ENCODE measurements at regions not wholly inside any gene's neighbourhood (a gene's known extent, or its start where the extent isn't known, plus 50 kb on each side); places are given as distances from the start of the nearest gene placed in this dataset.

GRCh38 chr16:60274431-60275019 lies 1540.4 kb upstream of the GOT2 start:
- TF ChIP-seq NFIC (IDR thresholded peaks at IDR 0.05) (no peak), MAX (IDR thresholded peaks at IDR 0.05) (no peak), EGR1 (IDR thresholded peaks at IDR 0.05) (no peak), CEBPB (IDR thresholded peaks at IDR 0.05) (no peak), ZBTB7A (IDR thresholded peaks at IDR 0.05; ENCODE audit: low read depth) (no peak), TAF1 (IDR thresholded peaks at IDR 0.05; ENCODE audit: low read depth) (no peak), YY1 (IDR thresholded peaks at IDR 0.05; ENCODE audit: low read depth) (no peak), EP300 (IDR thresholded peaks at IDR 0.05; ENCODE audit: borderline replicate concordance) (no peak), FOXM1 (IDR thresholded peaks at IDR 0.05; ENCODE audit: borderline replicate concordance, low read depth) (no peak), USF1 (IDR thresholded peaks at IDR 0.05) (no peak), RAD21 (IDR thresholded peaks at IDR 0.05; ENCODE audit: low read depth) (no peak), TEAD4 (IDR thresholded peaks at IDR 0.05) (no peak), REST (IDR thresholded peaks at IDR 0.05; ENCODE audit: low read depth) (no peak), TCF12 (IDR thresholded peaks at IDR 0.05; ENCODE audit: low read depth) (no peak), CREB1 (IDR thresholded peaks at IDR 0.05; ENCODE audit: low read depth) (no peak)

- no peak for TF ChIP-seq TAF1 (IDR thresholded peaks at IDR 0.05; ENCODE audit: low read depth)
- no peak for TF ChIP-seq FOXM1 (IDR thresholded peaks at IDR 0.05; ENCODE audit: borderline replicate concordance, low read depth)
- no peak for TF ChIP-seq YY1 (IDR thresholded peaks at IDR 0.05; ENCODE audit: low read depth)
- no peak for TF ChIP-seq ZBTB7A (IDR thresholded peaks at IDR 0.05; ENCODE audit: low read depth)
- TF ChIP-seq RAD21 (IDR thresholded peaks at IDR 0.05; ENCODE audit: low read depth) = no peak
- TF ChIP-seq EGR1 (IDR thresholded peaks at IDR 0.05) = no peak
- no peak for TF ChIP-seq TCF12 (IDR thresholded peaks at IDR 0.05; ENCODE audit: low read depth)
- TF ChIP-seq TEAD4 (IDR thresholded peaks at IDR 0.05) = no peak
- no peak for TF ChIP-seq EP300 (IDR thresholded peaks at IDR 0.05; ENCODE audit: borderline replicate concordance)
- TF ChIP-seq NFIC (IDR thresholded peaks at IDR 0.05) = no peak
- no peak for TF ChIP-seq CREB1 (IDR thresholded peaks at IDR 0.05; ENCODE audit: low read depth)
- no peak for TF ChIP-seq CEBPB (IDR thresholded peaks at IDR 0.05)
Observed at GRCh38 chr16:60271781-60272180, 1537.7 kb upstream of the GOT2 start.

GRCh38 chr16:60271025-60271771 lies 1537.1 kb upstream of the GOT2 start:
- TF ChIP-seq TEAD4 (IDR thresholded peaks at IDR 0.05) = no peak
- TF ChIP-seq RAD21 (IDR thresholded peaks at IDR 0.05; ENCODE audit: low read depth) = no peak
- no peak for TF ChIP-seq REST (IDR thresholded peaks at IDR 0.05; ENCODE audit: low read depth)
- no peak for TF ChIP-seq YY1 (IDR thresholded peaks at IDR 0.05; ENCODE audit: low read depth)
- TF ChIP-seq CREB1 (IDR thresholded peaks at IDR 0.05; ENCODE audit: low read depth) = no peak

GRCh38 chr16:60261425-60261824 lies 1527.3 kb upstream of the GOT2 start:
- no peak for TF ChIP-seq CREB1 (IDR thresholded peaks at IDR 0.05; ENCODE audit: low read depth)
- TF ChIP-seq RAD21 (IDR thresholded peaks at IDR 0.05; ENCODE audit: low read depth) = no peak
- TF ChIP-seq USF1 (IDR thresholded peaks at IDR 0.05) = no peak

- TF ChIP-seq EP300 (IDR thresholded peaks at IDR 0.05; ENCODE audit: borderline replicate concordance) (no peak), EGR1 (IDR thresholded peaks at IDR 0.05) (no peak), MAX (IDR thresholded peaks at IDR 0.05) (no peak), TEAD4 (IDR thresholded peaks at IDR 0.05) (no peak), REST (IDR thresholded peaks at IDR 0.05; ENCODE audit: low read depth) (no peak), ZBTB7A (IDR thresholded peaks at IDR 0.05; ENCODE audit: low read depth) (no peak), TCF12 (IDR thresholded peaks at IDR 0.05; ENCODE audit: low read depth) (no peak), NFIC (IDR thresholded peaks at IDR 0.05) (no peak), CEBPB (IDR thresholded peaks at IDR 0.05) (no peak), TAF1 (IDR thresholded peaks at IDR 0.05; ENCODE audit: low read depth) (no peak), RAD21 (IDR thresholded peaks at IDR 0.05; ENCODE audit: low read depth) (no peak), YY1 (IDR thresholded peaks at IDR 0.05; ENCODE audit: low read depth) (no peak), FOXM1 (IDR thresholded peaks at IDR 0.05; ENCODE audit: borderline replicate concordance, low read depth) (no peak)
Observed at GRCh38 chr16:60259956-60260355, 1525.8 kb upstream of the GOT2 start.
